ENCODE measurements at regions not wholly inside any gene's neighbourhood (a gene's known extent, or its start where the extent isn't known, plus 50 kb on each side); places are given as distances from the start of the nearest gene placed in this dataset.

DNA sequence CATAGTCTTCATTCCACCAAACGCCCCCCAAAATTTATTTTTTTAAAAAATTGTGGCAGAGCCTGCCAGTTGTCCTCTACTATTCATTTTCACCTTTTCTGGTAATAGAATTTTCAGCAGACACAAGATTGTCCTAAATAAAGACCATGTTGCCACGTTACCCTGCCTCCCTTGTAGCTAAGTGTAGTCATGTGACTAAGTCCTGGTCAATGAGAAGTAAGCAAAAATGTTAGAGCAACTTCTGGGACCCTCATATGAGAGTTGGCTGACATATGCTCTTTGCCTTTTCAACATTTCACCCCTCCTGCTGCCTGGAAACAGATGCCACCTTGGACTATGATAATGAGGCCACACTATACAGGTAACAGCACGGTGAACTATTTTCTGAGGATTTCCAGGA is 203.1 kb downstream of the PIK3R1 start:
- no peak for TF ChIP-seq CTCF (IDR thresholded peaks at IDR 0.05; ENCODE audit: low read depth, low read length)
- no peak for TF ChIP-seq POLR2A (IDR thresholded peaks at IDR 0.05; ENCODE audit: extremely low read depth, insufficient read length)
